GM23338 (cell line): ENCODE measurements at regions not wholly inside any gene's neighbourhood (a gene's known extent, or its start where the extent isn't known, plus 50 kb on each side); places are given as distances from the start of the nearest gene placed in this dataset.

Experiments used
- ATAC-seq: fragments of 200-7000 bp; cut with Tn5 transposase; 3 replicates; pipeline ENCODE4 v1.9.1; 2020
- DNase-seq: peaks from one replicate; pipeline ENCODE4 v3.0.0-alpha.2; 2015; ENCODE audit warnings: low spot score
- H2AFZ ChIP-seq: fragments of 200-600 bp; sonication (generic); 2 replicates; pipeline ENCODE4 v1.8.0; 2016; ENCODE audit warnings: antibody characterized with exemption, mild to moderate bottlenecking, moderate library complexity
- H3F3A ChIP-seq: fragments of 200-600 bp; sonication (generic); replicated peaks from 2 replicates; pipeline ENCODE4 v1.8.0; 2017; ENCODE audit warnings: antibody characterized with exemption, mixed run types, low read depth
- H3K27ac ChIP-seq: fragments of 200-600 bp; sonication (generic); 2 replicates; pipeline ENCODE4 v1.6.1; 2016; ENCODE audit warnings: low read depth
- H3K27me3 ChIP-seq: fragments of 200-600 bp; sonication (generic); 2 replicates; pipeline ENCODE4 v1.8.0; 2016; ENCODE audit warnings: mild to moderate bottlenecking, mixed run types, moderate library complexity; ENCODE audit not compliant: insufficient read depth
- H3K36me3 ChIP-seq: fragments of 200-600 bp; sonication (generic); 2 replicates; pipeline ENCODE4 v1.8.0; 2016; ENCODE audit warnings: mild to moderate bottlenecking; ENCODE audit not compliant: insufficient read depth
- H3K4me1 ChIP-seq: fragments of 200-600 bp; sonication (generic); 2 replicates; pipeline ENCODE4 v1.8.0; 2016; ENCODE audit warnings: mild to moderate bottlenecking, moderate library complexity; ENCODE audit not compliant: insufficient read depth
- H3K4me2 ChIP-seq: fragments of 200-600 bp; sonication (generic); 2 replicates; pipeline ENCODE4 v1.7.1; 2017; ENCODE audit warnings: mixed run types
- H3K4me3 ChIP-seq: fragments of 200-600 bp; sonication (generic); 2 replicates; pipeline ENCODE4 v1.6.1; 2016; ENCODE audit warnings: mixed run types
- H3K79me2 ChIP-seq: fragments of 200-600 bp; sonication (generic); replicated peaks from 2 replicates; pipeline ENCODE4 v1.8.0; 2017; ENCODE audit warnings: mild to moderate bottlenecking; ENCODE audit not compliant: insufficient read depth
- H3K9me2 ChIP-seq: fragments of 200-600 bp; sonication (generic); 2 replicates; pipeline ENCODE4 v1.8.0; 2017; ENCODE audit not compliant: insufficient read depth
- H4K20me1 ChIP-seq: fragments of 200-600 bp; sonication (generic); replicated peaks from 2 replicates; pipeline ENCODE4 v1.8.0; 2017; ENCODE audit warnings: mild to moderate bottlenecking; ENCODE audit not compliant: insufficient read depth
- H3K27ac Mint-ChIP-seq: 2 replicates; pipeline ENCODE4 v1.8.0; 2020; ENCODE audit warnings: inconsistent platforms, mild to moderate bottlenecking, moderate library complexity, mixed read lengths
- H3K27me3 Mint-ChIP-seq: 3 replicates; pipeline ENCODE4 v1.8.0; 2022; ENCODE audit warnings: low read depth, mild to moderate bottlenecking, moderate library complexity, mixed read lengths, inconsistent platforms; ENCODE audit not compliant: insufficient read depth, poor library complexity
- H3K36me3 Mint-ChIP-seq: 3 replicates; pipeline ENCODE4 v1.8.0; 2021; ENCODE audit warnings: low read depth, mild to moderate bottlenecking, inconsistent platforms, moderate library complexity, mixed read lengths
- H3K4me1 Mint-ChIP-seq: 3 replicates; pipeline ENCODE4 v1.8.0; 2020; ENCODE audit warnings: mild to moderate bottlenecking, inconsistent platforms, mixed read lengths
- H3K4me3 Mint-ChIP-seq: 3 replicates; pipeline ENCODE4 v1.8.0; 2021; ENCODE audit warnings: moderate library complexity, mild to moderate bottlenecking, inconsistent platforms, mixed read lengths
- H3K9me3 Mint-ChIP-seq: 3 replicates; pipeline ENCODE4 v1.8.0; 2020; ENCODE audit warnings: moderate library complexity, mild to moderate bottlenecking, inconsistent platforms, mixed read lengths
- CTCF ChIP-seq, 2 experiments: fragments of 200-600 bp in 1 of 2; sonication (generic) in 1 of 2; conservative IDR thresholded peaks; 2 replicates each; pipeline versions ENCODE4 v1.5.1 to v1.6.1; 2016 to 2017; ENCODE audit warnings: antibody characterized with exemption in 2 of 2, low read depth in 2 of 2, mild to moderate bottlenecking in 2 of 2, moderate library complexity in 1 of 2
- ETS1 ChIP-seq: IDR thresholded peaks from 2 replicates; pipeline ENCODE4 v1.6.1; 2016; ENCODE audit warnings: antibody characterized with exemption
- EZH2 ChIP-seq: fragments of 200-600 bp; sonication (generic); IDR thresholded peaks from one replicate; pipeline ENCODE4 v1.8.0; 2017; ENCODE audit warnings: antibody characterized with exemption, mild to moderate bottlenecking, low read depth; ENCODE audit not compliant: unreplicated experiment
- NANOG ChIP-seq: IDR thresholded peaks from 2 replicates; pipeline ENCODE4 v1.6.1; 2016; ENCODE audit warnings: antibody characterized with exemption, borderline replicate concordance
- POLR2AphosphoS5 ChIP-seq: IDR thresholded peaks from 2 replicates; pipeline ENCODE4 v1.6.1; 2016; ENCODE audit warnings: antibody characterized with exemption, low read depth
- STAT1 ChIP-seq: IDR thresholded peaks from one replicate; pipeline ENCODE4 v1.6.1; 2016; ENCODE audit warnings: antibody characterized with exemption; ENCODE audit not compliant: unreplicated experiment
- ZNF114 ChIP-seq: fragments of 250-450 bp; sonication (Bioruptor Pico); IDR thresholded peaks from 2 replicates; pipeline ENCODE4 v1.5.0; 2020; ENCODE audit warnings: mild to moderate bottlenecking, moderate library complexity
- ZNF331 ChIP-seq: fragments of 250-450 bp; sonication (Bioruptor Pico); IDR thresholded peaks from 2 replicates; pipeline ENCODE4 v1.5.0; 2020; ENCODE audit warnings: low read depth, mild to moderate bottlenecking, moderate library complexity

- Histone ChIP-seq H3K27ac (no peak overlapping the region), H3K4me2 (no peak overlapping the region), H4K20me1 (no peaks in the 10 kb centered on the region), H3K9me2 (peaks cover 18% of the 10 kb centered on the region), H3K4me3 (no peak overlapping the region), H3K27me3 (no peaks in the 10 kb centered on the region), H3K79me2 (no peaks in the 10 kb centered on the region), H3K4me1 (no peaks in the 10 kb centered on the region), H3K36me3 (0 out of 2 replicates have a peak, but pooled peaks cover 4% of the 10 kb centered on the region), H2AFZ (peak overlapping the region; percentile 72; the same call in 1 of the 2 replicates), H3F3A (no peaks in the 10 kb centered on the region)
- H3K4me1 Mint-ChIP-seq = no peaks in the 10 kb centered on the region
- H3K36me3 Mint-ChIP-seq = peaks cover 14% of the 10 kb centered on the region
- ATAC-seq (no peak), DNase-seq (no peak)
- TF ChIP-seq ETS1 (no peak), POLR2AphosphoS5 (no peak), NANOG (no peak), EZH2 (no peak), STAT1 (no peak), ZNF331 (CRISPR knock-in tag) (no peak)
- H3K27ac Mint-ChIP-seq = no peak overlapping the region
- H3K9me3 Mint-ChIP-seq = peaks cover 19% of the 10 kb centered on the region
- H3K4me3 Mint-ChIP-seq = no peak overlapping the region
- peaks cover 4% of the 10 kb centered on the region for H3K27me3 Mint-ChIP-seq
These were observed 90.0 kb upstream of the TSHZ3 start for GRCh38 chr19:31439270-31439573.

- Histone ChIP-seq H3K79me2 (no peaks in the 10 kb centered on the region), H3K36me3 (no peaks in the 10 kb centered on the region; the same call in 1 of the 2 replicates), H3K9me2 (peaks cover 14% of the 10 kb centered on the region; the same call in 1 of the 2 replicates), H4K20me1 (no peaks in the 10 kb centered on the region), H3K27me3 (no peaks in the 10 kb centered on the region), H3F3A (no peaks in the 10 kb centered on the region), H3K4me3 (no peak overlapping the region), H3K4me1 (no peaks in the 10 kb centered on the region), H3K27ac (no peak overlapping the region), H2AFZ (0 out of 2 replicates have a peak overlapping the region, but pooled peaks have one; percentile 30), H3K4me2 (no peak overlapping the region)
- H3K27me3 Mint-ChIP-seq = no peaks in the 10 kb centered on the region
- no peaks in the 10 kb centered on the region for H3K4me1 Mint-ChIP-seq
- H3K4me3 Mint-ChIP-seq = no peak overlapping the region
- peaks cover 13% of the 10 kb centered on the region; the same call in 2 of the 3 replicates for H3K36me3 Mint-ChIP-seq
- DNase-seq = no peak
- ATAC-seq = no peak
- H3K9me3 Mint-ChIP-seq = peaks cover 16% of the 10 kb centered on the region
- TF ChIP-seq ZNF114 (CRISPR knock-in tag) (no peak), CTCF (conservative IDR thresholded peaks at IDR 0.05; ENCODE audit: low read depth in 2 of 2) (no peak)
- H3K27ac Mint-ChIP-seq = no peak overlapping the region
These were observed 95.7 kb upstream of the TSHZ3 start for GRCh38 chr19:31444931-31445330.

GRCh38 chr19:31445406-31445805, 96.2 kb upstream of the TSHZ3 start:
- Histone ChIP-seq H3F3A (no peaks in the 10 kb centered on the region), H3K4me3 (no peak overlapping the region), H2AFZ (0 out of 2 replicates have a peak overlapping the region, but pooled peaks have one; percentile 30), H3K4me2 (no peak overlapping the region), H3K27ac (no peak overlapping the region), H3K36me3 (no peaks in the 10 kb centered on the region; the same call in 1 of the 2 replicates), H4K20me1 (no peaks in the 10 kb centered on the region), H3K27me3 (no peaks in the 10 kb centered on the region), H3K4me1 (no peaks in the 10 kb centered on the region), H3K9me2 (peaks cover 11% of the 10 kb centered on the region; the same call in 1 of the 2 replicates), H3K79me2 (no peaks in the 10 kb centered on the region)
- ATAC-seq = no peak
- no peaks in the 10 kb centered on the region for H3K27me3 Mint-ChIP-seq
- H3K36me3 Mint-ChIP-seq = peaks cover 13% of the 10 kb centered on the region; the same call in 2 of the 3 replicates
- H3K27ac Mint-ChIP-seq = no peak overlapping the region
- H3K9me3 Mint-ChIP-seq = peaks cover 16% of the 10 kb centered on the region
- no peaks in the 10 kb centered on the region for H3K4me1 Mint-ChIP-seq
- H3K4me3 Mint-ChIP-seq = no peak overlapping the region
- DNase-seq = no peak
- TF ChIP-seq POLR2AphosphoS5 (no peak), ETS1 (no peak), STAT1 (no peak), ZNF114 (CRISPR knock-in tag) (no peak)
